Hepatocyte (in vitro differentiated cells): ENCODE measurements at regions not wholly inside any gene's neighbourhood (a gene's known extent, or its start where the extent isn't known, plus 50 kb on each side); places are given as distances from the start of the nearest gene placed in this dataset.

Source experiments
- DNase-seq: peaks from one replicate; pipeline ENCODE4 v3.0.0-alpha.2; 2016; ENCODE audit warnings: low spot score
- H2AFZ ChIP-seq: fragments of 200-600 bp; sonication (generic); 2 replicates; pipeline ENCODE4 v1.6.0; 2016; ENCODE audit warnings: antibody characterized with exemption, mild to moderate bottlenecking
- H3K27ac ChIP-seq: fragments of 200-600 bp; sonication (generic); 2 replicates; pipeline ENCODE4 v1.5.1; 2016; ENCODE audit warnings: mild to moderate bottlenecking
- H3K27me3 ChIP-seq: fragments of 200-600 bp; sonication (generic); 2 replicates; pipeline ENCODE4 v1.6.1; 2016
- H3K36me3 ChIP-seq: fragments of 200-600 bp; sonication (generic); replicated peaks from 2 replicates; pipeline ENCODE4 v1.5.1; 2016; ENCODE audit warnings: low read depth; ENCODE audit not compliant: insufficient read depth
- H3K4me1 ChIP-seq: fragments of 200-600 bp; sonication (generic); 2 replicates; pipeline ENCODE4 v1.5.1; 2016; ENCODE audit warnings: mild to moderate bottlenecking, moderate library complexity; ENCODE audit not compliant: insufficient read depth
- H3K4me2 ChIP-seq: fragments of 200-600 bp; sonication (generic); 2 replicates; pipeline ENCODE4 v1.6.0; 2016
- H3K4me3 ChIP-seq: fragments of 200-600 bp; sonication (generic); 2 replicates; pipeline ENCODE4 v1.5.1; 2016; ENCODE audit warnings: mild to moderate bottlenecking
- H3K79me2 ChIP-seq: fragments of 200-600 bp; sonication (generic); 2 replicates; pipeline ENCODE4 v1.6.0; 2017; ENCODE audit warnings: mild to moderate bottlenecking
- H3K9me2 ChIP-seq: fragments of 200-600 bp; sonication (generic); replicated peaks from 2 replicates; pipeline ENCODE4 v1.6.0; 2017; ENCODE audit warnings: mild to moderate bottlenecking; ENCODE audit not compliant: insufficient read depth
- H3K9me3 ChIP-seq: fragments of 200-600 bp; sonication (generic); 2 replicates; pipeline ENCODE4 v1.5.1; 2016; ENCODE audit warnings: low read depth, mild to moderate bottlenecking
- H4K20me1 ChIP-seq: fragments of 200-600 bp; sonication (generic); 2 replicates; pipeline ENCODE4 v1.6.0; 2016; ENCODE audit warnings: mild to moderate bottlenecking; ENCODE audit not compliant: insufficient read depth, poor library complexity, severe bottlenecking
- EZH2 ChIP-seq: fragments of 200-600 bp; sonication (generic); IDR thresholded peaks from 2 replicates; pipeline ENCODE4 v1.6.1; 2016; ENCODE audit warnings: antibody characterized with exemption, mild to moderate bottlenecking, borderline replicate concordance
- EZH2phosphoT487 ChIP-seq: fragments of 200-600 bp; sonication (generic); IDR thresholded peaks from one replicate; pipeline ENCODE4 v1.6.1; 2018; ENCODE audit warnings: antibody characterized with exemption, mild to moderate bottlenecking, low read depth, moderate library complexity; ENCODE audit not compliant: unreplicated experiment, severe bottlenecking
- WGBS: methylation state at CpG from one replicate; pipeline ENCODE4 v1.1.6; 2016; ENCODE audit warnings: low lambda C conversion rate; ENCODE audit errors: missing lambda C conversion rate; 5-methylcytosine and 5-hydroxymethylcytosine counted together
- TF ChIP-seq, protein P1 (sequence below): fragments of 200-600 bp; sonication (generic); IDR thresholded peaks from 2 replicates; pipeline ENCODE4 v1.5.1; 2016; ENCODE audit warnings: antibody characterized with exemption, mild to moderate bottlenecking; ENCODE audit not compliant: poor library complexity

GRCh38 chr10:123269675-123270074, 115.5 kb downstream of the BUB3 start:
- Histone ChIP-seq H3K4me1 (no peaks in the 10 kb centered on the region), H3K4me3 (no peak overlapping the region), H3K79me2 (no peaks in the 10 kb centered on the region), H3K4me2 (no peak overlapping the region), H3K9me3 (no peaks in the 10 kb centered on the region), H3K27me3 (peaks cover 12% of the 10 kb centered on the region), H3K36me3 (no peaks in the 10 kb centered on the region), H3K27ac (no peak overlapping the region), H4K20me1 (no peaks in the 10 kb centered on the region), H2AFZ (no peak overlapping the region), H3K9me2 (no peaks in the 10 kb centered on the region)
- TF ChIP-seq EZH2 (no peak), EZH2phosphoT487 (no peak)
- TF ChIP-seq, protein P1, sequence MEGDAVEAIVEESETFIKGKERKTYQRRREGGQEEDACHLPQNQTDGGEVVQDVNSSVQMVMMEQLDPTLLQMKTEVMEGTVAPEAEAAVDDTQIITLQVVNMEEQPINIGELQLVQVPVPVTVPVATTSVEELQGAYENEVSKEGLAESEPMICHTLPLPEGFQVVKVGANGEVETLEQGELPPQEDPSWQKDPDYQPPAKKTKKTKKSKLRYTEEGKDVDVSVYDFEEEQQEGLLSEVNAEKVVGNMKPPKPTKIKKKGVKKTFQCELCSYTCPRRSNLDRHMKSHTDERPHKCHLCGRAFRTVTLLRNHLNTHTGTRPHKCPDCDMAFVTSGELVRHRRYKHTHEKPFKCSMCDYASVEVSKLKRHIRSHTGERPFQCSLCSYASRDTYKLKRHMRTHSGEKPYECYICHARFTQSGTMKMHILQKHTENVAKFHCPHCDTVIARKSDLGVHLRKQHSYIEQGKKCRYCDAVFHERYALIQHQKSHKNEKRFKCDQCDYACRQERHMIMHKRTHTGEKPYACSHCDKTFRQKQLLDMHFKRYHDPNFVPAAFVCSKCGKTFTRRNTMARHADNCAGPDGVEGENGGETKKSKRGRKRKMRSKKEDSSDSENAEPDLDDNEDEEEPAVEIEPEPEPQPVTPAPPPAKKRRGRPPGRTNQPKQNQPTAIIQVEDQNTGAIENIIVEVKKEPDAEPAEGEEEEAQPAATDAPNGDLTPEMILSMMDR: no peak
- WGBS: 68% methylated on average over 2 of the region's 2 CpGs
- no peak for DNase-seq

DNA sequence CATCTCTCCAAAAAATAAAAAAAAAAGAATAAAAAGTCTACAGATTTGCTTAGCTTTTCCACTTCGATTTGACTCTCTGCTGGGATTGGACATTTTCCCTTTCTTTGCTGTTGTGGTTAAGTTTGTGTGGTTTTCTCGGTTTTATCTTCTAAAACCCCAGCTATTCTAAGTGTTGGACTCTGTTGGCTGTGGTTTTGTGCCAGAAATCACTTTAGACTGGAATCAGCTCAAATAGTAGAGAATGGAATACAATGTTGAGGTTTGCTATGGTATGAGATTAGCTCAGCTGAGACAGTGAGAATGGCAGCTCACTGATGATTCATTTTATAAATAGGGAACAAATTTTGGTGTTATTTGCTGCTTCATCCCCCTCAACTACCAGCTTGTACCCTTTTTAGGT, 116.0 kb downstream of the BUB3 start:
- no peaks in the 10 kb centered on the region for H3K9me2 ChIP-seq
- no peak overlapping the region for H3K4me2 ChIP-seq
- WGBS: 91% methylated on average over 2 of the region's 2 CpGs
- no peak for TF ChIP-seq EZH2phosphoT487
- TF ChIP-seq EZH2: no peak
- TF ChIP-seq, protein P1: no peak
- peaks cover 16% of the 10 kb centered on the region for H3K27me3 ChIP-seq
- H3K27ac ChIP-seq: no peak overlapping the region
- H4K20me1 ChIP-seq: no peaks in the 10 kb centered on the region
- H2AFZ ChIP-seq: no peak overlapping the region
- H3K79me2 ChIP-seq: no peaks in the 10 kb centered on the region
- no peak overlapping the region for H3K4me3 ChIP-seq
- no peaks in the 10 kb centered on the region for H3K9me3 ChIP-seq
- DNase-seq: no peak
- H3K4me1 ChIP-seq: no peaks in the 10 kb centered on the region
- no peaks in the 10 kb centered on the region for H3K36me3 ChIP-seq

DNA sequence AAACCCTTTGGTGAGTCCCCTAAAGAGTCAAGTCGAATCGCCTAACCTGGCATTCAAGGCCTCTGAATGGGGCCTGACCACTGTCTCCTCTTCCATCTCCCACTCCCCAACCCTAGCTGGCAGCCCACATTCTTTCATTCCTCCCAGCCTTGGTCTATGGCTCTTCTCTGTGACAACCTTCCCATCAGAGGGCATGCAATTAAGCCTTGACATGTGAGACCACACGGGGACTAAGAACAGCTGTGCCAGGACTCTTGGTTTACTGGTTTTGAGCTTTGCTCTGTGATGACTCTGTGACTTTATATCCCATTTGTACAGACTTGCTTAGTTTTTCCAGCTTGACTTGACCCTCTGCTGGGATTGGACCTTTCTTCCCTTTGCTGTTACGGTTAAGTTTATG, 116.6 kb downstream of the BUB3 start:
- 96% methylated on average over 4 of the region's 4 CpGs for WGBS
- TF ChIP-seq EZH2phosphoT487 (no peak), EZH2 (no peak)
- TF ChIP-seq, protein P1: no peak
- H3K27me3 ChIP-seq: peaks cover 22% of the 10 kb centered on the region
- no peak overlapping the region for H3K4me3 ChIP-seq
- no peaks in the 10 kb centered on the region for H3K79me2 ChIP-seq
- H3K9me3 ChIP-seq: no peaks in the 10 kb centered on the region
- no peaks in the 10 kb centered on the region for H3K36me3 ChIP-seq
- H3K4me2 ChIP-seq: no peak overlapping the region
- DNase-seq: no peak
- H3K27ac ChIP-seq: no peak overlapping the region
- no peaks in the 10 kb centered on the region for H4K20me1 ChIP-seq
- H3K9me2 ChIP-seq: no peaks in the 10 kb centered on the region
- no peak overlapping the region for H2AFZ ChIP-seq
- H3K4me1 ChIP-seq: no peaks in the 10 kb centered on the region

- H3K4me1 ChIP-seq: no peaks in the 10 kb centered on the region
- 78% methylated on average over 4 of the region's 4 CpGs for WGBS
- no peak overlapping the region for H2AFZ ChIP-seq
- no peak overlapping the region for H3K4me2 ChIP-seq
- H4K20me1 ChIP-seq: no peaks in the 10 kb centered on the region
- H3K4me3 ChIP-seq: no peak overlapping the region
- no peak overlapping the region for H3K27ac ChIP-seq
- H3K9me3 ChIP-seq: no peaks in the 10 kb centered on the region
- H3K36me3 ChIP-seq: no peaks in the 10 kb centered on the region
- no peaks in the 10 kb centered on the region for H3K79me2 ChIP-seq
- peaks cover 25% of the 10 kb centered on the region for H3K27me3 ChIP-seq
- H3K9me2 ChIP-seq: no peaks in the 10 kb centered on the region
- TF ChIP-seq EZH2: no peak
- TF ChIP-seq, protein P1: no peak
- TF ChIP-seq EZH2phosphoT487: no peak
- DNase-seq: no peak
Observed at GRCh38 chr10:123272171-123272570, 118.0 kb downstream of the BUB3 start.
